ENCODE measurements at regions not wholly inside any gene's neighbourhood (a gene's known extent, or its start where the extent isn't known, plus 50 kb on each side); places are given as distances from the start of the nearest gene placed in this dataset.

DNA sequence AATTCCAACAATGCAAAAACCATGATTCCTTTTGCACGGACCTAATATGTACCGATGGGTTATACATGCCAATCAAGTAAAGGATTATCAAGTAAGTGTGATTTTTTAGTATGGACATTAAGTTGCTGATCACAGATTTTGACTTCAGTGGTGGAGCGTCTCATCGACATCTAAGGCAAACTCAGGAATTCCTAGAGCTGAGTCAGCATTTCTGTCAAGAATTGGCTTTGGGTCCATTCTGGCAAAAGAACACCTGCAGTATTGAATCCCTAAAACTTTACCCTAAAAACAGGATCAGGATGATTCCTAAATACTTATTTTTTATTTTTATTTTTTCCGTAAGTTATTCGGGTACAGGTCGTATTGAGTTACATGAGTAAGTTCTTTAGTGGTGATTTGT lies 83.6 kb downstream of the HPGD start:
- no peak for DNase-seq
- Histone ChIP-seq H3K27me3 (replicated peaks in 1 of 2; ENCODE audit: control insufficient read depth in 2 of 2, extremely low read depth in 1 of 2, insufficient read depth in 2 of 2, low read length in 1 of 2) (peaks cover 0 to 2% of the 10 kb centered on the region in 2 experiments), H3K4me1 (ENCODE audit: control insufficient read depth in 1 of 2, extremely low read depth in 1 of 2, insufficient read depth in 2 of 2, low read length in 2 of 2) (peaks cover 0 to 3% of the 10 kb centered on the region in 2 experiments), H3K4me3 (ENCODE audit: control insufficient read depth in 1 of 2, extremely low read depth in 1 of 2, low read length in 1 of 2) (no peak overlapping the region), H3K9me3 (no peaks in the 10 kb centered on the region), H3K27ac (ENCODE audit: low read length) (no peak overlapping the region), H3K36me3 (ENCODE audit: control insufficient read depth in 2 of 2, extremely low read depth in 1 of 2, insufficient read depth in 1 of 2, low read length in 1 of 2) (no peaks in the 10 kb centered on the region)
- WGBS (ENCODE audit: insufficient coverage): 100% methylated on average over 2 of the region's 7 CpGs
- Mint-ChIP-seq H3K27ac (no peak overlapping the region), H3K4me1 (no peaks in the 10 kb centered on the region), H3K9me3 (no peaks in the 10 kb centered on the region), H3K4me3 (no peak overlapping the region), H3K27me3 (peaks cover 0 to 7% of the 10 kb centered on the region in 2 donors), H3K36me3 (no peaks in the 10 kb centered on the region)
- CTCF ChIA-PET: no interaction called here
- ATAC-seq (replicated peaks in 1 of 4): no peak
- POLR2A ChIA-PET: no interaction called here

DNA sequence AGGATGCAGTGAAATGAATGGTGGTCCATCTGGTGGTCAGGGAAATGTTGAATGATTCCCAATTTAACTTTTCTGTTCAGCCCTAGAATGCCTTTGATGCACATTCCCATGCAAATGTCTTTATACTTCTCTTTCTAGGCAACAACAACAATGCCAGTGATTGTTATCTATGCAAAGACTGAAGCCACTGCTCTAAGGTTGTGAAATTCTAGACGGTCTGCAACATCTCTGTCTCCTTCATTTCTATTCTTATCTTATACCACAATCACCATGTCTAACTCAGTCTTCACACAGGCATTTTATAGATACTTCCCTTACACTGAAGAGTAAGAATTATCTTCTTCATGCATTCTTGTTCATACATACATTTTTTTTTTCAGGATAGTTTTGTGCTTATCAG lies 84.5 kb downstream of the HPGD start:
- Mint-ChIP-seq H3K27ac (no peak overlapping the region), H3K4me3 (no peak overlapping the region), H3K27me3 (peaks cover 0 to 7% of the 10 kb centered on the region in 2 donors), H3K4me1 (no peaks in the 10 kb centered on the region), H3K9me3 (peaks cover 0 to 3% (median 0%) of the 10 kb centered on the region in 3 donors), H3K36me3 (no peaks in the 10 kb centered on the region)
- Histone ChIP-seq H3K27me3 (replicated peaks in 1 of 2; ENCODE audit: control insufficient read depth in 2 of 2, extremely low read depth in 1 of 2, insufficient read depth in 2 of 2, low read length in 1 of 2) (peaks cover 0 to 2% of the 10 kb centered on the region in 2 experiments), H3K27ac (ENCODE audit: low read length) (no peak overlapping the region), H3K4me1 (ENCODE audit: control insufficient read depth in 1 of 2, extremely low read depth in 1 of 2, insufficient read depth in 2 of 2, low read length in 2 of 2) (peaks cover 0 to 3% of the 10 kb centered on the region in 2 experiments), H3K36me3 (ENCODE audit: control insufficient read depth in 2 of 2, extremely low read depth in 1 of 2, insufficient read depth in 1 of 2, low read length in 1 of 2) (no peaks in the 10 kb centered on the region), H3K9me3 (no peaks in the 10 kb centered on the region), H3K4me3 (ENCODE audit: control insufficient read depth in 1 of 2, extremely low read depth in 1 of 2, low read length in 1 of 2) (no peak overlapping the region)
- 17% methylated on average over 1 of the region's 1 CpG for WGBS (ENCODE audit: insufficient coverage)
- no peak for DNase-seq
- ATAC-seq (replicated peaks in 1 of 4): no peak
- ChIA-PET POLR2A (no interaction called here), CTCF (no interaction called here)

DNA sequence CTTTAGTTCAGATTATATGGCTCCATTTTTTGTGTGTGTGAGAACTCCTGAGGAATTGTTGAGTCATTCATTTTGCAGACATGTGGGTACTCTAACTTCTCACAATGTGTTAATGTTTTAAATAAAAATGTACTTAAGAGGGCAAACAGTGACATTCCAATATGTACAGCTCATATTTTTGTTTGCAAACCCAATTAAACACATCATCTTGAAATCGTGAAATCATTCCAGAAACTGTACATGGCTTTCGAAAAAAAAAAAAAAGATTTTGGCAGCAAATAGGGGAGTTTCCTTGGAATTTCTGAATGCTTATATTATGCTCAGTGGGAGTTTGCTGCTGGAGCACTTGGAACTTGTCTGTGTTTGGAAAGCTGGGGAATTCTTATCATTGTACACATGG lies 85.0 kb downstream of the HPGD start:
- Mint-ChIP-seq H3K4me1 (no peaks in the 10 kb centered on the region), H3K36me3 (no peaks in the 10 kb centered on the region), H3K27ac (no peak overlapping the region), H3K27me3 (peaks cover 0 to 6% of the 10 kb centered on the region in 2 donors), H3K4me3 (no peak overlapping the region), H3K9me3 (peaks cover 0 to 4% (median 0%) of the 10 kb centered on the region in 3 donors)
- ChIA-PET CTCF (no interaction called here), POLR2A (interaction anchor here in 1 of 2 donors (0.7 kb wide), 1 partner anchor 168 kb away, joined by 3 read pairs; no protein-coding TSS in a partner anchor)
- ATAC-seq (replicated peaks in 1 of 4) (no peak), DNase-seq (no peak)
- Histone ChIP-seq H3K27me3 (replicated peaks in 1 of 2; ENCODE audit: control insufficient read depth in 2 of 2, extremely low read depth in 1 of 2, insufficient read depth in 2 of 2, low read length in 1 of 2) (peaks cover 0 to 2% of the 10 kb centered on the region in 2 experiments), H3K9me3 (no peaks in the 10 kb centered on the region), H3K4me3 (ENCODE audit: control insufficient read depth in 1 of 2, extremely low read depth in 1 of 2, low read length in 1 of 2) (no peak overlapping the region), H3K36me3 (ENCODE audit: control insufficient read depth in 2 of 2, extremely low read depth in 1 of 2, insufficient read depth in 1 of 2, low read length in 1 of 2) (no peaks in the 10 kb centered on the region), H3K4me1 (ENCODE audit: control insufficient read depth in 1 of 2, extremely low read depth in 1 of 2, insufficient read depth in 2 of 2, low read length in 2 of 2) (peaks cover 0 to 3% of the 10 kb centered on the region in 2 experiments), H3K27ac (ENCODE audit: low read length) (no peak overlapping the region)
- WGBS (ENCODE audit: insufficient coverage): no CpG with 5 or more reads among the region's 2 CpGs

DNA sequence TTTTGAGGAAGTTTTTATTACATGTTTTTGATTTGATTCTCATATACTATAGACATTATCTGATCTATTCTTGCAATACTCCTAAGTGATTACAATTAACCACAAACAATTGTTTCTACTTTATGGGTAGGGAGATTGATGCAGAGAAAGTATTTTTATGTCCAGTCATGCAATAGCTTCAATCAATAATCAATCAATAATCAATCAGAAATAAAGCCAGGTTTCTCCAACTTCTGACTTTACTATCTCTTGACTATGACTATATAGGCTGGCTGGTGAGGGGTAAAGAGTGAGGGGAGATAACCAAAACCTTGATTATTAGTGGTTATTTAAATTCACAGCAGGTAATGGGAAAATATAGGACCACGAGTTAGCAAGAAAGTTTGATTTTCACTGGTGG lies 85.9 kb downstream of the HPGD start:
- no CpG with 5 or more reads among the region's 1 CpG for WGBS (ENCODE audit: insufficient coverage)
- CTCF ChIA-PET: interaction anchor here in 1 of 2 donors (0.6 kb wide), 1 partner anchor 932 kb away, joined by 3 read pairs; no protein-coding TSS in a partner anchor
- H3K4me3 Mint-ChIP-seq: no peak overlapping the region
- POLR2A ChIA-PET: no interaction called here
- Histone ChIP-seq H3K27ac (ENCODE audit: low read length) (no peak overlapping the region), H3K27me3 (replicated peaks in 1 of 2; ENCODE audit: control insufficient read depth in 2 of 2, extremely low read depth in 1 of 2, insufficient read depth in 2 of 2, low read length in 1 of 2) (no peaks in the 10 kb centered on the region), H3K9me3 (no peaks in the 10 kb centered on the region), H3K4me3 (ENCODE audit: control insufficient read depth in 1 of 2, extremely low read depth in 1 of 2, low read length in 1 of 2) (no peak overlapping the region), H3K4me1 (ENCODE audit: control insufficient read depth in 1 of 2, extremely low read depth in 1 of 2, insufficient read depth in 2 of 2, low read length in 2 of 2) (peaks cover 0 to 3% of the 10 kb centered on the region in 2 experiments), H3K36me3 (ENCODE audit: control insufficient read depth in 2 of 2, extremely low read depth in 1 of 2, insufficient read depth in 1 of 2, low read length in 1 of 2) (no peaks in the 10 kb centered on the region)
- peaks cover 0 to 4% of the 10 kb centered on the region in 2 donors for H3K27me3 Mint-ChIP-seq
- DNase-seq: no peak
- ATAC-seq (replicated peaks in 1 of 4): no peak
- no peaks in the 10 kb centered on the region for H3K36me3 Mint-ChIP-seq
- H3K9me3 Mint-ChIP-seq: peaks cover 0 to 4% (median 0%) of the 10 kb centered on the region in 3 donors
- H3K27ac Mint-ChIP-seq: no peak overlapping the region
- H3K4me1 Mint-ChIP-seq: no peaks in the 10 kb centered on the region

DNA sequence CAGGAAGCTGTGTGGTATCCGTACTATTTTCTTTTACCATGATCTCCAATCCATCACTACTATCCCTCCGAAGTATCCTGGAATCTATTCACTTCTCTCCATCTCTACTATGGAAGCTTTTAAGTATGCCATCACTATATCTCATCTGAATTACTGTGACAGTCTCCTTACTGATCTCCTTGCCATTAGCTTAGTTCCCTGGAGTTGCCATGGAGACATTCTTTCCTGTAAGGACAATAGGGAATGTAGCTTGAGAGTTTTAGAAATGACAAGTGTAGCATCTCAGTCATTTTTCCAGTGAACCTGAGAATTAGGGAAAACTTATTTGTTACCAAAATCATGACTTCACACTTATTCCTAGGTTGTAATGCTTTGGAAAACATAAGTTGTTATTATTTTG lies 86.3 kb downstream of the HPGD start:
- Histone ChIP-seq H3K9me3 (no peaks in the 10 kb centered on the region), H3K36me3 (ENCODE audit: control insufficient read depth in 2 of 2, extremely low read depth in 1 of 2, insufficient read depth in 1 of 2, low read length in 1 of 2) (no peaks in the 10 kb centered on the region), H3K27me3 (replicated peaks in 1 of 2; ENCODE audit: control insufficient read depth in 2 of 2, extremely low read depth in 1 of 2, insufficient read depth in 2 of 2, low read length in 1 of 2) (no peaks in the 10 kb centered on the region), H3K4me1 (ENCODE audit: control insufficient read depth in 1 of 2, extremely low read depth in 1 of 2, insufficient read depth in 2 of 2, low read length in 2 of 2) (peaks cover 0 to 3% of the 10 kb centered on the region in 2 experiments), H3K4me3 (ENCODE audit: control insufficient read depth in 1 of 2, extremely low read depth in 1 of 2, low read length in 1 of 2) (no peak overlapping the region), H3K27ac (ENCODE audit: low read length) (no peak overlapping the region)
- POLR2A ChIA-PET: no interaction called here
- Mint-ChIP-seq H3K4me3 (no peak overlapping the region), H3K27me3 (peaks cover 0 to 4% of the 10 kb centered on the region in 2 donors), H3K36me3 (no peaks in the 10 kb centered on the region), H3K4me1 (no peaks in the 10 kb centered on the region), H3K9me3 (peaks cover 0 to 4% (median 0%) of the 10 kb centered on the region in 3 donors), H3K27ac (no peak overlapping the region)
- CTCF ChIA-PET: interaction anchor here in 1 of 2 donors (0.6 kb wide), 1 partner anchor 933 kb away, joined by 3 read pairs; no protein-coding TSS in a partner anchor
- DNase-seq (no peak), ATAC-seq (replicated peaks in 1 of 4) (no peak)
- WGBS (ENCODE audit: insufficient coverage): 80% methylated on average over 1 of the region's 2 CpGs

DNA sequence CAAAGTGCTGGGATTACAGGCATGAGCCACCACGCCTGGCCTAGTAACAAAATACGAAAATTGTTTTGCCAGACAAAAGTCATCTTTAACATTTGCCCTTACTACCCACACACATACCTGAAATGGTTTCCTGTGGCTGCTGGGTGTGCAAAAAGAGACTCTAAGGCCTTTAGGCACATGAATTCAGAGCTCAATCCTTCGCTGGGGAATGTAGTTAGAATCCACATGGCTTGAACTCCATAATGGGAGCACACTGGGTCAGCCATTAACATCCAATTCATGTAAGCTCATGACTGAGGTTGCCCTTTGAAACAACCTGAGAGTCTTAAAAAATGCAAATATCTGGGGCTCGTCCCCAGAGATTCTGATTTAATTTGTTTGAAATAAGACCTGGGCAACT lies 87.8 kb downstream of the HPGD start:
- Histone ChIP-seq H3K9me3 (no peaks in the 10 kb centered on the region), H3K27me3 (replicated peaks in 1 of 2; ENCODE audit: control insufficient read depth in 2 of 2, extremely low read depth in 1 of 2, insufficient read depth in 2 of 2, low read length in 1 of 2) (no peaks in the 10 kb centered on the region), H3K4me1 (ENCODE audit: control insufficient read depth in 1 of 2, extremely low read depth in 1 of 2, insufficient read depth in 2 of 2, low read length in 2 of 2) (peaks cover 0 to 3% of the 10 kb centered on the region in 2 experiments), H3K27ac (ENCODE audit: low read length) (no peak overlapping the region), H3K36me3 (ENCODE audit: control insufficient read depth in 2 of 2, extremely low read depth in 1 of 2, insufficient read depth in 1 of 2, low read length in 1 of 2) (no peaks in the 10 kb centered on the region), H3K4me3 (ENCODE audit: control insufficient read depth in 1 of 2, extremely low read depth in 1 of 2, low read length in 1 of 2) (no peak overlapping the region)
- no peaks in the 10 kb centered on the region for H3K4me1 Mint-ChIP-seq
- no peak overlapping the region for H3K27ac Mint-ChIP-seq
- no peaks in the 10 kb centered on the region for H3K36me3 Mint-ChIP-seq
- H3K27me3 Mint-ChIP-seq: peaks cover 0 to 4% of the 10 kb centered on the region in 2 donors
- H3K9me3 Mint-ChIP-seq: peaks cover 0 to 4% (median 0%) of the 10 kb centered on the region in 3 donors
- H3K4me3 Mint-ChIP-seq: no peak overlapping the region
- CTCF ChIA-PET: no interaction called here
- DNase-seq (no peak), ATAC-seq (replicated peaks in 1 of 4) (no peak)
- 43% methylated on average over 1 of the region's 4 CpGs for WGBS (ENCODE audit: insufficient coverage)
- POLR2A ChIA-PET: no interaction called here

DNA sequence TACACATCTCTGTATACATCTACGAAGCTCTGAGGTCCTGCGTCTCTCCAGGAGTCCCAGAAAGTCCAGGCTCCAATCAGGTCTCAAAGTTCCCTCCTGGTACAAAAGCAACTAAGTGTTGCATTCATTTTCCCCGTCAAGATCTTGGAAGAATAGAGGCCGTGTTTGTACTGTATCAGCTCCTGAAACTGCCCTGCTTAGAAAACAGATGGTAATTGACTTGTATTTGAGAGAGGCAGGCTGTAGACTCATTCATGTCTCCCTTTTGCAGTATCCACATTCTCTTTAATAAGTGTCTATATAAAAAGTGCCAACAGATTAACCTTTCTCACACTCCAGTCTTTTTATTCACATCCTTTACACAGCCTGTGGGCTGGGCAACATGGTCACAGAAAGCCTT lies 91.7 kb downstream of the HPGD start:
- Histone ChIP-seq H3K4me1 (ENCODE audit: control insufficient read depth in 1 of 2, extremely low read depth in 1 of 2, insufficient read depth in 2 of 2, low read length in 2 of 2) (peaks cover 0 to 3% of the 10 kb centered on the region in 2 experiments), H3K27ac (ENCODE audit: low read length) (no peak overlapping the region), H3K36me3 (ENCODE audit: control insufficient read depth in 2 of 2, extremely low read depth in 1 of 2, insufficient read depth in 1 of 2, low read length in 1 of 2) (no peaks in the 10 kb centered on the region), H3K4me3 (ENCODE audit: control insufficient read depth in 1 of 2, extremely low read depth in 1 of 2, low read length in 1 of 2) (no peak overlapping the region), H3K27me3 (replicated peaks in 1 of 2; ENCODE audit: control insufficient read depth in 2 of 2, extremely low read depth in 1 of 2, insufficient read depth in 2 of 2, low read length in 1 of 2) (no peaks in the 10 kb centered on the region), H3K9me3 (no peaks in the 10 kb centered on the region)
- Mint-ChIP-seq H3K9me3 (peaks cover 0 to 4% (median 0%) of the 10 kb centered on the region in 3 donors), H3K27ac (no peak overlapping the region), H3K36me3 (no peaks in the 10 kb centered on the region), H3K4me1 (no peaks in the 10 kb centered on the region), H3K4me3 (no peak overlapping the region), H3K27me3 (peaks cover 0 to 2% of the 10 kb centered on the region in 2 donors)
- no CpG with 5 or more reads among the region's 4 CpGs for WGBS (ENCODE audit: insufficient coverage)
- POLR2A ChIA-PET: no interaction called here
- ATAC-seq (replicated peaks in 1 of 4) (no peak), DNase-seq (no peak)
- CTCF ChIA-PET: no interaction called here

Measured in T-cell (primary cell).